Hepatic stellate cell (primary cell): ENCODE measurements at regions not wholly inside any gene's neighbourhood (a gene's known extent, or its start where the extent isn't known, plus 50 kb on each side); places are given as distances from the start of the nearest gene placed in this dataset.
"Not testable (repeated sequence)": the region's sequence is repeated elsewhere in the genome, so short reads cannot be mapped to it uniquely, and the experiment has no call there.

Experiments used
- DNase-seq: peaks from one replicate; pipeline ENCODE4 v3.0.0; 2011; ENCODE audit warnings: low spot score

DNA sequence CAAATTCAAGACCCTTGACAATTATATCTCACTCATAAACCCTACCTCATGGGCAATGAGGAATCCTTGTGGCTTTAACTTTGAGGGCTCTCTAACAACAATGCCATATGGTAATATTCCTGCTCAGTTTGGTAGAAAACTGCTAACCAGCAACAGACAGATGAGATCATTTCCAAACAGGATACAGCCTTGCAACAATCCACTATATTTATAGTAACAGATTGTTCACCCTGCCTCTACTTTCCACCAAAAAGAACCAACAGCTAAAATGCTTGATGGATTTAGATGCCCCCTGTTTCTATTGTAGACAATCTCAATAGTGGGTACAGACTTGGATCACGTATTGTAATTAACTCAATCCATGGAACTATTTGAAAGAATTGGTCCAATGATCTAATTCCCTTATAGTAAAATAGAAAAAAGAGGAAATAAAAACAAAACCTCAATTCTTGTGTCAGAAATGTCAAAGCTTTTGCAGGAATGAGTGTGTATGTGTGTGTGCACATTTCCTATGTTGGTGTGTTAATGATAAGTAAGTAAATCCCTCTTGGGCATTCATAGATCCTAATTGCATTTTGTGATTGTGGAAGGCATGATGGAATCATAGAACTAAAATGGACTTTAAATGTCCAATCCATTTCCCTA is 100.0 kb upstream of the EDEM3 start:
- DNase-seq: peak; percentile 33

DNA sequence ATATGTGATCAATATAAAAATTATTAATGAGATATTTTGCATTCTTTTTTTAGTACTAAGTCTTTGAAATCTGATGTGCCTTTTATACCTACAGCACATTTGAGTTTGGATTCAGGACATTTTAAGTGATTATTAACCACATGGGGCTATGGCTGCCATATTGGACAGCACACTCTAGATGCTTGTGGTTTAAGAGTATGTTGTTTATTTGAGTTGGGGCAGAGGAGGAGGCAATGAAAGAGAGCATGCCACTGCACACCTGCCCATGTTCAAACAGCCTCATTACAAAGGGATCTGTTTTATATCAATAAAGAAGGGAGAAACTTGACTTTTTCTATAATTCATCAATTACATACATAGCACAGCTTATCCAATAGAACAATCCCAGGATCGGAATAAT is 99.4 kb upstream of the EDEM3 start:
- DNase-seq: no peak

DNA sequence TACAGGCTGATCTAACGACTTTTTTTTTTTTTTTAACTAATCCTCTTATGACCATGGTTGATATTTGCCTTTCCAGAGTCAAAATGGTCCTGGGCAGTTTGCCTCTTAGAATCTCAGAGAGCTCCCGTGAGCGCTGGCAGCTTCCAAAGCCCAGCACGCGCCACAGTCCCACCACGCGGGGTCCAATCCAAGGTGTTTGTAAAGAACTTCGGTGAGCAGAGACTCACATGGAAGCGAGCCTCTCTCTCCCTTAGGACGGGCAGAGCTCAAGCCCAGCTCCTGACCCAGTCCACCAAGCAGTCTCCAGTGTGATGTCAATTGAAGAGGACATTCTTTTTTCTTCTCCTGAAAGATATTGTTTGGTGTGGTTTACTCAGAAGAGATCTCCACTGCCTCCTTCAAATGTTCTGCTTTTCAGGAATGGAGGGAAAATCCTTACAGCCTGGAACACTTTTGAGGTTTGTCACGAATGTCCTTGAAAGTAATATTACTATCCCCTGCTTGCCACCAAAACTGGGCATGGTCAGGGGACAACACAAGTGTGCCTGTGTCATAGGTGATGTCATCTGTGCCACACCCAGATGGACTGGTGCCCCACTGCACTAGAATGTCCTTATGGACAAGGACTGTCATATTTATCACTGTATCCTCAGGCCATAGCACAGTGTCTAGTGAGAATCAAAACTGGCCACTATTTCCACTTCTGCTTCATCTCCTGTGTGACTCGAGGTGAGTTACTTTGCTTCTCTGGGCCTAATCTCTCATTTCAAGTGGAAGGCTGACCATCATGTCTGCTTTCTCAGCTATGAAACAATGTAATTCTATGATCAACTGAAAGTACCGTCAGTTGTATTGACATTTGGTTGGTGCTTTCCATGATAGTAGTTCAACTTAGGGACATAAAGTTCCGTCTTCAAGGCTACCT is 97.4 kb upstream of the EDEM3 start:
- no peak for DNase-seq

DNA sequence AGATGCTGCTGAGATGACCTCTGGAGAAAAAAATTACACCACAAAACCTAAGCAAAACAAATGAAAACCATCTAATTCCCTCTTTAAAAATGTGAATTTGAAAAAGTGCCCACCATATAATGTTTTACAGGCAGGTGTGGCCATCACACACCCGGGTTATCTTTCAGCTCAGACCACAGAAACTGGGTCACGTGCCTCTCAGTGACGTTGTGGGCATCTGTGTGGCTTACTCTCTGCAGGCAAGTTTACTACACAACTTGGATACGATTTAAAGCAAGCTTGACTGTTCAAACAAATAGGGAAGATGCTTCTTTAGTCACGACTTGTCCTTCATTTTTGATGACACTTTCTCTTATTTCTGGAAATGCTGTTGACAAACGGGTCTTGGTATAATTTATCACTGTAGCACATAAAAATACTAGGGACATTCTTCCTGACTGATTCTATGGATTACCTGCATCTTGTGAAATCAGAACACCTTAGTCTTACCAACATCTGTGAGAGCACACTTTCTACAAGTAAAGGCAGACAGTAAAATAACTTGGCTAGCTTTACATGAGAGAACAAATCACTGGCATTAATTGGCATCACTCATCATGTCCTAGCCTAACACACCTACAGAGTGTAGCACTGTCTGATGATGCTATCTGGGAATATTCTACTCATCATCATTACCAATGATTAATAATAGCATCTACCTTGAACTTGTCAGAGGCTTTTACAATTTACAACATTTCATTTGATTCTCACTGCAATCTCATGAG is 89.3 kb upstream of the EDEM3 start:
- no peak for DNase-seq

DNA sequence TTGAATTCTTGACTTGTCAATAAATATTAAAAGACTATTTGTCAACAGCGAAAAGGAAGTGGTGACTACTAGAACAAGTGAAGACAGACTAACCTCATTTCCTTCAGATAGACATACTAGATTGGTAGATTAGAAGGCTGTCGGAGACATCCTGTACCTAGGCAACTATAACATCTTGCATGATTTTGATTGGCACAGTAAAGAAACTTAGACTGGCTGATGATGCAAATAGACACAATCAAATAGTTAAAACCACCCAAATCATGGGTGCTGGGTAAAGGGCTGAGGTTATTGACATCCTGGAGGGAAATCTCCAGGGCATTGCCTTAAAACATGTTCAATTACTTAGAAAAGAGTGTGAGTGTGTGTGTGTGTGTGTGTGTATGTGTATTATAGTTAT is 85.9 kb upstream of the EDEM3 start:
- no peak for DNase-seq

DNA sequence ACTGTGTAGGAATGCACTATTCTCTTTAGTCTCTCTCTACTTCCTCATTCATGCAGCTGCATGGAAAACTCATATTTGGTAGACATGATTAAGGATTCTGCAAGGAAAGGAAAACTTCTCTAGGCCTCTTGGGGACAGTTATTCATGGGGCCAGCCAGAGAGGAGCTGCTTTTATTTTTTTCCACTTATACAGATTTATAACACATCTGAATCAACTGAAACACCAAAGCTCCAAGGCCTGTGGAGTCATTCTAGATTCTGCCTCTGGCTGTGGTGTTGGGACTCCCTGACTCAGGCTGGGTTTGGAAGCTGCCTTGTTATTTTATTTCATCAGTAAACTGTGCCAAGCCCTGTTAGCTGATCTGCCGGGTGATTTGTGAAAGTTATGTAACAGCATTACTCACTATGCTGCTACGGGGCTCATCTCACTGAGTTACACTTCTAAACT is 83.9 kb upstream of the EDEM3 start:
- DNase-seq: peak; percentile 72

DNA sequence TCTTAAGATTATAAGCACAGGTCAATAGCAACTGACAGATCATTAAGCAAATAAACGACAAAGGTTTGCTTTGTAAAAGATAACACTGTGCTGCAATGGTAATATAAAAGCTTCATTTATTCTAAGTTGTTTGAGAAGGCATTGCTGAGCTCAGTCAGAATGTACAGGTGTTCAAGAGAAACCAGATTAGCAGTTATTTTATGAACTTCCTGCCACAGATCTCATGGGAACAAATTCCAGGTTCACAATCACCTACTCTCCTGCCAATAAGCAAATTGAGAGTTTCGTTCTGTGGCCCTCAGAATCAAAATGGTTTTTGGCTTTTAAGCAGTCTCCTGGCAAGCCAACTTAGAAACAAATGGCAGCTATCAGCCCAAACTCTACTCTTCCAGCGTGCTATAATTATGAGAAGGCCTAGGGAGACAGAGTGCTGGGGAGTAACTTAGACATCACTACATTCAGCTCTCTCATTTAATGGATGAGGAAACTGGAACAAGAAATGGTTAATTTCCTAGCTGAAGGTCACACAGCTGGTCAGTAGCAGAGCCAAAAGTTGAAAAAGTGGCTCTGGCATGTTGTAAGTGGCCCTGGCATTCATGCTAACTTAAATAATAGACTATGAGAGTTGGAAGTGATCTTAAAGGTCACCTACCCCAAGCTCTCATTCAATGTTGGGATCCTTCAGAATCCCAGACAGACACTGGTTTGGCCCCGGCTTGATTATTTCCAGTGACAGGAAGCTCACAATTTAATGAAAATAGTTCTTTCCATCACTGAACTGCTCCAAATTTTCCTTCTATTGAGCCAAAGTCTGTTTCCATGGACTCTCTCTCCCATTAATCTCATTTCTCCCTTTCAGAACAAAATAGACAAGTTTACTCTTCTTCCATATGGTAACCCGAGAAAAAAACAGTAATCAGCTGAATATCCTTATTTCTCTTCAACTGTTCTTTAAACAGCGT is 82.6 kb upstream of the EDEM3 start:
- DNase-seq: no peak

DNA sequence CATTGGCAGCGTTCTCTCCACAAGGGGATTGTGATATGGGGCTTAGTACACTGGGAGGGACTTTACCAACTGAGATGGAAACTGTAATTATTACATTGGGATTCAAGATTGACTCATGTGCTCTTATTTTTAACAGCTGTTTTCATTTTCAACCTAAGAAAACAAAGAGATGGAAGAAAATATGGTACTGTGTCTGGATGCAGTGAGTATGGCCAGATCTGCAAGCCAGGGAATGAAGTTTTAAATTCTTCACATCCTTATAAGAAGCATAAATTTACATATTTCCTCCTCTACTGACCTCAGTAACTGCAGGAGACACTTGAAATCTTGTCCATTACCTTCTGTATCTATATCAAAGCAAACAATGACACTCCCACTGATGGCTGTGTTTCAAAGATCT is 81.5 kb upstream of the EDEM3 start:
- DNase-seq: no peak

DNA sequence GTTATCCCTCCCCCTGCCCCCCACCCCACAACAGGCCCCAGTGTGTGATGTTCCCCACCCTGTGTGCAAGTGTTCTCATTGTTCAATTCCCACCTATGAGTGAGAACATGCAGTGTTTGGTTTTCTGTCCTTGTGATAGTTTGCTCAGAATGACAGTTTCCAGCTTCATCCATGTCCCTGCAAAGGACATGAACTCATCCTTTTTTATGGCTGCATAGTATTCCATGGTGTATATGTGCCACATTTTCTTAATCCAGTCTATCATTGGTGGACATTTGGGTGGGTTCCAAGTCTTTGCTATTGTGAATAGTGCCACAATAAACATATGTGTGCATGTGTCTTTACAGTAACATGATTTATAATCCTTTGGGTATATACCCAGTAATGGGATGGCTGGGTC is 79.3 kb upstream of the EDEM3 start:
- DNase-seq: not testable (repeated sequence)

DNA sequence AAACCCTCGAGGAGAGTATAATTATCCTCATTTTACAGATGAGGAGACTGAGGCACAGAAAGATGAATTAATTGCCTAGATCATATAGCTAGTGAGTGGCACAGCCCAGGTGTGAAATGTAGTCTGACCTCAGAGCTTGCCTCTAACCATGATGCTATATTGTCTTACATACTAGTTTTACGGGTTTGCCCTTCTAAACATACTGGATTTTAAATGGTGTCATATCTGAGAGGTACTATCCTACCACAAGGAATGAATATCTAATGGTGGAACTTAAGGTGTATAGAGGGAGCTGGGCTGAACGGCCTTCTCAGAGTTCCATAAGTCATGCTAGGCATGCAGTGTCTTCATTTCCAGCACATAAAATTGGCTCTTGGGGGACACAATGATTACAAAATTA is 77.9 kb upstream of the EDEM3 start:
- DNase-seq: no peak

DNA sequence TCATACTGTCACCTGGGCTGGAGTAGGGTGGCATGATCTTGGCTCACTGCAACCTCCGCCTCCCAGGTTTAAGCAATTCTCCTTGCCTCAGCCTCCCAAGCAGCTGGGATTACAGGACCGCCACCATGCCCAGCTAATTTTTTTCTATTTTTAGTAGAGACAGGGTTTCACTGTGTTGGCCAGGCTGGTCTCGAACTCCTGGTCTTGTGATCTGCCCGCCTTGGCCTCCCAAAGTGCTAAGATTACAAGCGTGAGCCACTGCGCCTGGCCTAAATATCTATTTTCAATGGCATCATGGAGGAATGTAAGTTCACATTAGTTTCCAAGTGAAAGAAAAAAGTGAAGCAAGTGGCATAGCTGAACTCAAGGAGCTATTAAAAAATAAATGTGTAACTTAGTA is 74.8 kb upstream of the EDEM3 start:
- DNase-seq: not testable (repeated sequence)

DNA sequence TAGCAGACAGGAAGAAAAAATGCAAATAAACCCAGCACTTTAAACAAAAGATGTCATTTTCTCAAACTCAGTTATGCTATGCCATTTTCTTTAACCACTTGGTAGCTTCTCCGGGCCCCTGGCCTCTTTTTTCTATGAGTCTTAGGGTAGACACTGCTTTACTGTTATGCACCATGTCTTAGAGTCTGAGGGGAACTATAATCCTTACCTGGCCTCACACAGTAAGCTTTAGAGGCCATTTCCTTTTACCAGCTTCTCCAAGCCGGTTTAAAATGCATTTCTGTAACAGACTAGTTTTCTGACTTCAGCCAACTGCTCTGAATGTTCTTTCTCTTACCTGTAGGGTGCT is 73.7 kb upstream of the EDEM3 start:
- DNase-seq: no peak

DNA sequence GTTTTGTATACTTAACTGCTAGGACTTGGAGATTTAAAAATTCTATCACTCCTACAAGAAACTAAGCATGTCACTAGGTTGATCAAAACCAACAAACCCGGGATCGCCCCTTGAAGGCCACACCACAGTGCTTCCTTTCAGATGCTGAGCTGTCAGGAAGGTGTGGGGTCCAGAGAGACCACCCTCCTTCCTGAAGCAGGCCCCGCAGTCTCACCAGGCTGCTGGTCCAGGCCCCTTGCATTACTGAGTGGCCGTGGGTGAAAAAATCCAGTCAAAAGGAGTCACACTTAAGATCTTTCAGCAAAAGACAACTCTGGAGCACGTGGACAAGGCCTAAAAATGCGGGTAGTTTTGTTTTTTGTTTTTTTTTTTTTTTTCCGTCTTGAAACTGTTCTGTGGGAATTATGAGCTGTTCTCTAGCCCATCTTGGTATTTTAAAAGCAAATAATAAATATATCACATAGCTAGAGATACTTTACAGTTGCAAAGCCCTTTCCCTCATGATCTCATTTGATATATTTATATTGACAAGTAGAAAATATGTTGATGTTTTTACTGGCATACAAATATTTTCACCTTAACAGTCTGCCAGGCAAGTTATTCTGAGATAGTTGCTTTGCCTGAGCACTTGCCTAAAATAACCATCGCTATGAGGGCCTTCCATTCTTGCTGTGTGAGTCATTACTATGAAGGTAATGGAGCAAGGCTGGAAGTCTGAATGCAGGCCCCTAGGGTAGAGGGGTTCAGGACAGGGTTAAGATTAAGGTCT is 73.1 kb upstream of the EDEM3 start:
- DNase-seq: peak; percentile 57

DNA sequence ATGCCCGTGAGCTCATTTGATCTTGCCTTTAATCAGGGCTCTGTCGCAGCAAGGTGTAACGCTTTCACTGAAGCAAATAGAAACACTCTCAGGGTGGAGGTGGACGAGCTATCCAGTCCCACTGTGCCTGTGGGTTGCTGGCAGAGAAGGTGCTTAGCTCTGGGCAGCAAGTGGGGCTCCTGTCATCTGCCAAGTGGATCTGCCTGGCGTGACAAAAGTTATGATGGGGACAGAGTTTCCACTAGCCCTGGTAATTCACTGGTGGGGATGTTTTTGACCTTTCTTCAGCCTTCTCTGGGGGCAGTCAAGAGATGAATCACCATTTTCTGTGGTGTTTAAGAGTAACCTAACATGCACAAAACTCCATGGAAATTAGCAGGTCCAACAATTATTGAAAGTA is 71.3 kb upstream of the EDEM3 start:
- no peak for DNase-seq

DNA sequence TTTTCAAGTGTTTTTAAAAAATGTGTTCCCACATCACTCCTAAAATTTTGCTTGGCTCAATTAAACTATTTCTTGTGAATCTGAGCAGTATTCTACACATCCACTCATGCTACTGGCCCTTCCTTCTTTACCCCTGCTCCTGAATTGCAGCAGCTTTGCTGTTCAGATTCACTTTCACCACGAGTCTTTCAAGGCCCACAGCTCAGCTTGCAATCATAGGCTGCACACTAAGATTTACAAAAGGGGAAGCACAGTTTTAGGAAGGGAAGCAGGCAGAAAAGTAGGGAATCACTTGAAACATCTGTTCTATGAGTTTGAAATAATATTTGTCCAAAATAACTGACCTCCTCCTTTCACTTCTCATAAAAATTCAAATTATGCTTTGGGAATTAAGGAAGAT is 70.9 kb upstream of the EDEM3 start:
- no peak for DNase-seq

DNA sequence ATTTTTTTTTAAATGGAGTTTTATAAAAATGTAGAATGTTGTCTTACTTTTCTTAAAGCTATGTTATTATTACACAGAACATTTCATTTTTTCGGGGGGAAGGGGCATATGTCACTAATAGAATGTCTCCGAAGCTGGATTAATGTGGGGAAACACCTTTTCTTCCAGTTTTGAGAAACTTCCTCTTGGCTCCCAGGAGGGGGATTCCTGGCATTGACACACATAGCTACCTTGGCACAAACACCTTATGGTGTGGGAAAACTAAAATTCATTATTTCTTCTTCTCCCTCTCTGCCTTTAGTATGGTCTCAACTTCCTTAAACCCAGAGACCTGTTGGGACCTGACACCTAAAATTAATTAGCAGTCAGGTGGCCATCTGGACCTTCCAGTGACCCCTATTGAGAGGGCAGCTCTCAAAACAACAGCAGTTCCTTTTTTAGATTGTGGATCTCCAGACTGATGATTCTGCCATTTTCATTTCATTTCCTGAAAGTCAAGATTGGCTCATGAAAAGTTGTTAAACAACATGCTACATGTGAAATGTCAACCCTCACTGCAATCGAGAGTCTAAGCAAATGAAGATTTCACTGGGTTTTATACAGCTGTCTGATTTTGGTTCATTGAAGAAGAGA is 70.1 kb upstream of the EDEM3 start:
- DNase-seq: no peak

DNA sequence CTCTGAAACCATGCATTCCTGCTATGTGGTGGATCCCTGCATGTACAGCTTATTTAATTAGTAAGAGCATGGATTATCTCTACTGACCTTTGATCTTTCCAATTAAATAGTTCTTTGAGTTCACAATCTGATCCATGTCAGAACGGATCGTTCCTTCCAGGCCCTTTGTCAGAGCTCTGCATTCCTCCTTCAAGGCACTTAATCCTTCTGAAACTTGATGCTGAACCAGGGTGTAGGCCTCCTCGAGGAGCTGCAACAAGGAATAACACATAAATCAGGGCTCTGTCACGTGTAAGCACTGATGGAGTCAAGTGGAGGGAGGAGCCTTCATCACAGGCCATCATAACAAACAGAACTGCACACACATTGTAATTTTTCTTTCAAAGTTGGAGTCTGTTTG is 68.4 kb upstream of the EDEM3 start:
- DNase-seq: no peak

DNA sequence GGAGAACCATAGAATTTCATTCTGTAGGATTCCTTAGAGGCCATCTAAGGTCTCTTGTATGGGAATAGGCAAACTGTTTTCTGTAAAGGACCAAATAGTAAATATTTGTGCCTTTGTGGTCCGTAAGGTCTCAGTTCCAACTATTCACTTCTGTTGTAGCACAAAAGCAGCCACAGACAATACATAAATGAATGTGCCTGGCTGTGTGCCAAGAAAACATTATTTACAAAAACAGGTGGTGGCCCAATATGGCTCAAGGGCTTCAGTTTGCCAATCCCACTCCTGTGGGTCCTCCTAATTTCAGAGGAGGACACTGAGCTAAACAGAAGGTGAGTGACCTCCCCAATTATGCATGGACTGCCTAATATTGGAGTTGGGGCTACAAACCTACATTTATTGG is 67.6 kb upstream of the EDEM3 start:
- DNase-seq: no peak

DNA sequence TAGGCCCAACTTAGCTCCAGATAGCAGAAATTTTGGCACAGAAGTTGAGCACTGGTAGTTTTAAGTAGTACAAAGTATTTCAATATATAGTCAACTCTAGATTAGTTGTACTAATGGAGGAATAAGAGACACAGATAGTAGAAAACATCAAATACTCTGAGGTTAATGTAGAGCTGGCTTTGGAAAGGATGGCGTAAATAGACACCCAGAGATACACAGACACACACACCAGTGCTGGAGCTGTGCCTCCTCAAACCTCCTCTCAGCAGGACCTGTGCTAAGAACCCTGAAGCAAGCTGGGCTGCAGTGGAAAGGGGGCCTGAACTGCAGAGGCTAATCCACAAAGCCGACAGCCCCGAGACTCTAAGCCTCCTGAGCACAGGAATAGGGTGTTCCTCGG is 67.0 kb upstream of the EDEM3 start:
- no peak for DNase-seq

DNA sequence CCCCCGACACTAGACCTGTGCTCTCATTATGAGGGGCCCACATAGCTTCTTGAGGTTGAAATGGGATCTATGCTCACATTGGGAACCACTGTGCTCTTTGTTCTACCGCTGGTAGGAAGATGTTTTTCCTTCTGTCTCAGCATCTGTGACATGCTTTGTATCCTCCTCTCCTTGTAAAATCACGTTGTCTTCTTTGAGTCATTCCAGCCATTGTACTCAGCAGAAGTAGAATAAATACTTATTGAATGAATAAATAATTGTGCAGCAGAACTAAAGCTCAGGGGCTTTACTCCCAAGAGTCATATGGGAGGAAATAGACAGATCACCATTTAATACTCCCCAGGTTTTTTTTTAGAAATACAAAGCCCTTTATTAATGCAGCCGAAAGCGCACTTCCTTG is 66.3 kb upstream of the EDEM3 start:
- no peak for DNase-seq
